ENCODE measurements at regions not wholly inside any gene's neighbourhood (a gene's known extent, or its start where the extent isn't known, plus 50 kb on each side); places are given as distances from the start of the nearest gene placed in this dataset.

DNA sequence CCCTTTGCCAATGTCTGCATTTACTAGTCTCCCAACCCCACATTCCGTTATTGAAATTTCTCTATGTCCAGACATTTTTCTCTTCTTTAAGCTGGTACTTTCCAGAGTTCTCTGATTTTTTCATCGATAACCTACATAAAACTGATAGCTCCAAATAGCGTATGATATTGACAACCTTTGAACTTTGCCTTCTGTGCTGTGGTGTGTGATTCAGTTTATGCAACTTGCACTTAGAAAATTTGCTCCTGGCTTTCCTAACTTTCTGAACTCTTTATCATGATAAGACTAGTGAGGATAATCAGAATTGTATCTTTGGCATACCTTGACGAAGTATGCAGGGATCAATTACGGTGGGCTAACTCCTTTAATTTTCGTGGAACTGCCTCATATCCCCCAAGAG lies 1261.3 kb downstream of the SI start:
- DNase-seq (ENCODE audit: low read depth), result no peak
- TF ChIP-seq, protein P1, sequence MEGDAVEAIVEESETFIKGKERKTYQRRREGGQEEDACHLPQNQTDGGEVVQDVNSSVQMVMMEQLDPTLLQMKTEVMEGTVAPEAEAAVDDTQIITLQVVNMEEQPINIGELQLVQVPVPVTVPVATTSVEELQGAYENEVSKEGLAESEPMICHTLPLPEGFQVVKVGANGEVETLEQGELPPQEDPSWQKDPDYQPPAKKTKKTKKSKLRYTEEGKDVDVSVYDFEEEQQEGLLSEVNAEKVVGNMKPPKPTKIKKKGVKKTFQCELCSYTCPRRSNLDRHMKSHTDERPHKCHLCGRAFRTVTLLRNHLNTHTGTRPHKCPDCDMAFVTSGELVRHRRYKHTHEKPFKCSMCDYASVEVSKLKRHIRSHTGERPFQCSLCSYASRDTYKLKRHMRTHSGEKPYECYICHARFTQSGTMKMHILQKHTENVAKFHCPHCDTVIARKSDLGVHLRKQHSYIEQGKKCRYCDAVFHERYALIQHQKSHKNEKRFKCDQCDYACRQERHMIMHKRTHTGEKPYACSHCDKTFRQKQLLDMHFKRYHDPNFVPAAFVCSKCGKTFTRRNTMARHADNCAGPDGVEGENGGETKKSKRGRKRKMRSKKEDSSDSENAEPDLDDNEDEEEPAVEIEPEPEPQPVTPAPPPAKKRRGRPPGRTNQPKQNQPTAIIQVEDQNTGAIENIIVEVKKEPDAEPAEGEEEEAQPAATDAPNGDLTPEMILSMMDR (conservative IDR thresholded peaks at IDR 0.05; ENCODE audit: control insufficient read depth, insufficient read depth, low read depth, low read length), result no peak
- H3K4me3 ChIP-seq (ENCODE audit: control insufficient read depth, low read depth, low read length), result no peak overlapping the region

DNA sequence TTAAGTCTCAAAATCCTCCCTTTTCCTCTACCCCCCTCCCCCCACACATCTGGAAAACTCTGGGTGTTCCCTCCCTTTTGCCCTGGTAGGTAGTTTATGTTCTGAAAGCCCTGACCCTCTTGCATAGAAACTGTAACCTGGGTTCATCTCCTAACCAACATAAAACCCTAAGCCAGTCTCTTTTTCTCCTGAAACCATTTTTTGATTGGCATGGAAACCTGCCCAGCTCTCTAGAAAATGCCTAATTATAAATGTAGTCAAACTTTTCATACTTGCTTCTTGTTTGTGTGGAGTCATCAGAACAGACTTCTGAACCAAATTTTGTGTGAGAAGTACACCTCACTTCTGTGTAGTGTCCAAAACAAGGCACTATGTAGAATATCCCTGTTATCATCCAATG lies 1264.4 kb downstream of the SI start:
- no peak for DNase-seq (ENCODE audit: low read depth)
- TF ChIP-seq, protein P1 (conservative IDR thresholded peaks at IDR 0.05; ENCODE audit: control insufficient read depth, insufficient read depth, low read depth, low read length), result no peak
- H3K4me3 ChIP-seq (ENCODE audit: control insufficient read depth, low read depth, low read length), result no peak overlapping the region

DNA sequence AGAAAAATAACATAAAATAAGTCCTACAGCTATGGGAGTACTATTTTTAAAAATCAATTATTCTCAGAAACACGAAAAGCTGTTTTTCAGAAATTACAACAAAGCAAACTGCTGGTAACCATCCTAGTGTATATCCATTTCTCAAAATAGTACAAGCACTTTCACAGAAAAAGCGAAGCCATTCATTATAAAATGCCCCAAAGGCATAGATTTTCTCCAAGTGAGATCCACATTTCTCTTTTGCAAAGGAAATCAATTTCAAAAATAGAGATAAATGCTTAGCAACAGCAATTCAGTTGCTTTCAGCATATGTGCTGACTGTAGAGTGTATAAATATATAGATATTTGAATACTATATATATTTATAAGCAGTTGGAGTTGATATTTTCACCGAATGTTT lies 1266.3 kb downstream of the SI start:
- TF ChIP-seq, protein P1 (conservative IDR thresholded peaks at IDR 0.05; ENCODE audit: control insufficient read depth, insufficient read depth, low read depth, low read length), result no peak
- H3K4me3 ChIP-seq (ENCODE audit: control insufficient read depth, low read depth, low read length), result no peak overlapping the region
- DNase-seq (ENCODE audit: low read depth), result no peak

DNA sequence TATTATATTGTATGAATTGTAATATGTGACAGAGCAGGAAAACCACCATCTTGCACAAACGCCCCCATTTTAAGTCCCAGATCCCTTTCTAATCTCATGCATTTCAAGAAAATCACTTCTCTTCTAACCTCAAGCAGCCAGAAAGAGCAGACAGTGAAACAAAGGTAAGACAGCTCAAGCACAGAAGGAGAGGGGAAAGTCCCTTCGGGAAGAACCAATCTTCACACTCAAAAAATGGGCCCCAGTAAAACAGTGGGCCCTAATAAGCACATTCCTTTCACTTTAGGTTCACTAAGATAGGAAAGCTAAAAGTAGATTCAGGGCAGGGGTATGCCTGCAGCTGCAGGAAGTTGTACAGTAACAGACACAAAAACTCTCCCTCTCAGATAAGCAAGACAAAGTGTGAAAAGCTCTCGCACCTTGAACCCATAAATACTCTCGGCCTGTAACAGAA lies 1268.7 kb downstream of the SI start:
- no peak overlapping the region for H3K4me3 ChIP-seq (ENCODE audit: control insufficient read depth, low read depth, low read length)
- TF ChIP-seq, protein P1 (conservative IDR thresholded peaks at IDR 0.05; ENCODE audit: control insufficient read depth, insufficient read depth, low read depth, low read length), result no peak
- no peak for DNase-seq (ENCODE audit: low read depth)

DNA sequence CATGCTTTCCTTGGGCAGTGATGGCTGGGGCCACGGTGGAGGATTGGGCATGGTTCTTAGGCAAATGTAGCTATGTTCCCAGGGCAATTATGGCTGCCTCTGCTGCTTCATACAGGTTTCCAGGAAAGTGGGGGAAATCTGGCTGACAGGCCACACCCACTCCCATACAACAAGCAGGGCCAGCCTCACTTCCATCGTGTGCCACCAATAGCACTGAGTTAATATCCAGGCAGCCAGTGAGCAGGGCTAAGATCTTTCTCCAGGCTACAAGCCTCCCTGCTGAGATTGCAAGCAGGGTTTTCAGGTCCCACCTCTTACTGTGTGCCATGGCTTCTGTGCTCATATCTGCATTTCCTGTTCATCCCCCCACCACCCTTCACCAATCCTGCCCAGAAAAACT lies 1291.9 kb downstream of the SI start:
- H3K4me3 ChIP-seq (ENCODE audit: control insufficient read depth, low read depth, low read length), result no peak overlapping the region
- TF ChIP-seq, protein P1 (conservative IDR thresholded peaks at IDR 0.05; ENCODE audit: control insufficient read depth, insufficient read depth, low read depth, low read length), result no peak
- DNase-seq (ENCODE audit: low read depth), result no peak

DNA sequence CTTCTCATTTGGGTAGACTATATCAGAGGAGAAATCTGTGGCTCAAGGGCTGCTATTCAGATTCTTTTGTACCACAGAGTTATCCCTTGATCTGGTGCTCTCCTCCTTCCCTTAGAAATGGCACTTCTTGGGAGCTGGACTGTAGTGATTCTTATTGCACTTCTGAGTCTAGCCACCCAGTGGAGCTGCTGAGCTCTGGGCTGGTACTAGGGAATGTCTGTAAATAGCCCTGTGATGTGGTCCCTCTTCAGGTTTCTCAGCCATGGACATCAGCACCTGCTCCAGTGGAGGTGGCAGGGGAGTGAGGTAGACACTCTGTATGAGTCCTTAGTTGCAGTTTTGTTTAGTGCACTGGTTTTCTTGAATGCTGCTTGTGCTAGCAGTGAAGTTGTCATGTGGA lies 1292.6 kb downstream of the SI start:
- DNase-seq (ENCODE audit: low read depth), result no peak
- H3K4me3 ChIP-seq (ENCODE audit: control insufficient read depth, low read depth, low read length), result no peak overlapping the region
- TF ChIP-seq, protein P1 (conservative IDR thresholded peaks at IDR 0.05; ENCODE audit: control insufficient read depth, insufficient read depth, low read depth, low read length), result no peak
